ENCODE measurements at regions not wholly inside any gene's neighbourhood (a gene's known extent, or its start where the extent isn't known, plus 50 kb on each side); places are given as distances from the start of the nearest gene placed in this dataset.

DNA sequence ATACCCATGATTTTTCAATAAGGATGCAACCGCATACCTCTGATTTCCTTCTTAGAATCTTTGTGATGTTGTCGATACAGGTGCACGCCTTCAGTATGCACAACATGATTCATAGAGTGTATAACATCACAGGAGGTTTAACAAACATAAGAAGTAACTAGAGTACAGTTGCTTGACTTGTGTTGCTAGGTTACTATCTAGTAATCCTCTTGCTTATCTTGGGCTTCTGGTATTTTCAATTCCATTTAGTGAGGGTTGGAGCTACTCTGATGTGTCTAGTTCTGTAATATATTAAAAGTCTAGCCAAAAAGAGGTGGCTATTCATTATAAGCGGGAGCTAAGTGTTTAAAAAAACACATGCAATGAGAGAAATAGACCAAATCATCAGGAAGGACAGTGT is 85.5 kb upstream of the TENT5A start:
- Histone ChIP-seq H4K20me1 (ENCODE audit: insufficient read depth, low read length) (no peaks in the 10 kb centered on the region), H3K4me2 (ENCODE audit: low read length) (no peak overlapping the region)

DNA sequence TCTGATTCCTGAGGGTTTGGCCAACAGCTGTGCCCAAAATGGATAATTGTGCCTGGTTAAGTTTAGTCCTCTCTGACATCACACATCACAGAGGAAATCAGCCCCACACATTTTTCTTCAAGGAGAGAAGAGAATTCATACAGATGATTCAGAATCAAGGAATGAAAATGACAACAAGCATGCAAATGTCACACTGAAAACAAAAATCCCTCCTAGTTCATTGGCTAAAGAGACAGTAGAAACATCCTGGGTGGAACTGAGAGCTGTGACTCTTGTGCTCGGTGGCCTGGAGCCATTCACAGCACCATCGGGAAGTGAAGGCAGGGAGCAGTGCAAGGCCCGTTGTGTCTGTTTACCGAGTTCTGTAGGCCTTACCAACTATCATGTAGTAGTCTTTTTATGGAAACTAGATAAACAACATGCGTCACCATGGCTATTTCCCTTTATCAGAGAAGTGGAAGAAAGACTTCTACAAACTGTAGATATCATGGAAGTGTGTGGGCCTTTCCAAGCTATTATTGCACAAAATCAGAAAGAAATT is 81.7 kb upstream of the TENT5A start:
- Histone ChIP-seq H3K4me1 (ENCODE audit: low read length) (peaks cover 5% of the 10 kb centered on the region; the same call in 1 of the 2 replicates), H3K36me3 (replicated peaks; ENCODE audit: low read depth, low read length) (no peaks in the 10 kb centered on the region), H3K27ac (ENCODE audit: low read length) (no peak overlapping the region), H3K79me2 (ENCODE audit: low read length) (no peaks in the 10 kb centered on the region), H3K4me2 (ENCODE audit: low read length) (no peak overlapping the region), H3K9me3 (ENCODE audit: insufficient read depth, low read length) (no peaks in the 10 kb centered on the region; the same call in 1 of the 2 replicates), H3K9ac (ENCODE audit: low read length) (no peak overlapping the region), H3K27me3 (ENCODE audit: low read depth, low read length) (no peaks in the 10 kb centered on the region), H3K4me3 (ENCODE audit: low read length) (no peak overlapping the region), H2AFZ (ENCODE audit: low read depth, low read length) (peak overlapping the region; percentile 12), H4K20me1 (ENCODE audit: insufficient read depth, low read length) (no peaks in the 10 kb centered on the region)
- TF ChIP-seq, protein P1, sequence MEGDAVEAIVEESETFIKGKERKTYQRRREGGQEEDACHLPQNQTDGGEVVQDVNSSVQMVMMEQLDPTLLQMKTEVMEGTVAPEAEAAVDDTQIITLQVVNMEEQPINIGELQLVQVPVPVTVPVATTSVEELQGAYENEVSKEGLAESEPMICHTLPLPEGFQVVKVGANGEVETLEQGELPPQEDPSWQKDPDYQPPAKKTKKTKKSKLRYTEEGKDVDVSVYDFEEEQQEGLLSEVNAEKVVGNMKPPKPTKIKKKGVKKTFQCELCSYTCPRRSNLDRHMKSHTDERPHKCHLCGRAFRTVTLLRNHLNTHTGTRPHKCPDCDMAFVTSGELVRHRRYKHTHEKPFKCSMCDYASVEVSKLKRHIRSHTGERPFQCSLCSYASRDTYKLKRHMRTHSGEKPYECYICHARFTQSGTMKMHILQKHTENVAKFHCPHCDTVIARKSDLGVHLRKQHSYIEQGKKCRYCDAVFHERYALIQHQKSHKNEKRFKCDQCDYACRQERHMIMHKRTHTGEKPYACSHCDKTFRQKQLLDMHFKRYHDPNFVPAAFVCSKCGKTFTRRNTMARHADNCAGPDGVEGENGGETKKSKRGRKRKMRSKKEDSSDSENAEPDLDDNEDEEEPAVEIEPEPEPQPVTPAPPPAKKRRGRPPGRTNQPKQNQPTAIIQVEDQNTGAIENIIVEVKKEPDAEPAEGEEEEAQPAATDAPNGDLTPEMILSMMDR (IDR thresholded peaks at IDR 0.05; ENCODE audit: low read depth, low read length): no peak
- no peak for TF ChIP-seq EZH2phosphoT487 (IDR thresholded peaks at IDR 0.05; ENCODE audit: low read depth)

More for the DNA sequence above, 85.5 kb upstream of the TENT5A start:
- Histone ChIP-seq H3K27me3 (ENCODE audit: low read depth, low read length) (no peaks in the 10 kb centered on the region), H2AFZ (ENCODE audit: low read depth, low read length) (no peak overlapping the region), H3K4me3 (ENCODE audit: low read length) (no peak overlapping the region), H3K9ac (ENCODE audit: low read length) (no peak overlapping the region), H3K4me1 (ENCODE audit: low read length) (peaks cover 5% of the 10 kb centered on the region; the same call in 1 of the 2 replicates), H3K27ac (ENCODE audit: low read length) (no peak overlapping the region), H3K9me3 (ENCODE audit: insufficient read depth, low read length) (no peaks in the 10 kb centered on the region; the same call in 1 of the 2 replicates), H3K79me2 (ENCODE audit: low read length) (no peaks in the 10 kb centered on the region), H3K36me3 (replicated peaks; ENCODE audit: low read depth, low read length) (no peaks in the 10 kb centered on the region)
- TF ChIP-seq EZH2phosphoT487 (IDR thresholded peaks at IDR 0.05; ENCODE audit: low read depth): no peak
- TF ChIP-seq, protein P1 (IDR thresholded peaks at IDR 0.05; ENCODE audit: low read depth, low read length): no peak

DNA sequence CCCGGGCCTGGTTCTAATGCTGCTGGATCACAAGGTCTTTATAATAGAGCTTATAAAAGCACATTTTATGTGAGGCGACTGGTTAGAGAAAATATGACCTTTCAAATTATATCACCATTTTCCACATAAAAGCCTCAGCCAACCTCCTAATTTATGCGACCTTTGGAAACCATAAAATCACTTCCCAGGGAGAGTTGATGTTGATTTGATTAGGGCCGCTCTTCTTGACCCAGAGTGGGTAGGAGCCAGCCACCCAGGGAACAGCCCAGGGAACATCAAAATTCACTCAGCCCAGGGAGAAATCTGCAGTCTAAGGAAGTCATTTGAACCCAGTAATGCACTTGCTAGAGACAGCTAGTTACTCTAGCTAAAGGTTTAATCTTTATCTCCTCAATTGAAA is 79.8 kb upstream of the TENT5A start:
- no peak overlapping the region for H3K4me2 ChIP-seq (ENCODE audit: low read length)
- no peak overlapping the region for H3K4me3 ChIP-seq (ENCODE audit: low read length)

DNA sequence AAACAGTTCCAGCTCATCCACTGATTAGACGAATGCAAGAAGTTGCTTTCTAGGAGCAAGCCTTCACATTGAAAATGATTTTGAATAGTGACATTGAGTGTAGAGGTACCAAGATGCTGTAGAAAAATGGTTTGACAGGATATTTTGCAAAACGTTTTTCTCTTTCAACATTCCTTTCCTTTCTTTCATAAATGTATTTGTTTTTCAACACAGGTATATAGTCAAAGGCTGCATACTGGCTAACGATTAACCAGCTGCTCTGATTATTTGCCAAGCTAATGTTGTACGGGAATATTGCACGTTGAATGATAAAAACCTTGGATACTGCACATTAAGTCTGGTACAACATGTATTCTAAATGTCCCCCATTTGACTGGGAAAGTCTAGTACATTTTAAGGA is 78.8 kb upstream of the TENT5A start:
- H3K27me3 ChIP-seq (ENCODE audit: low read depth, low read length): no peaks in the 10 kb centered on the region
- TF ChIP-seq, protein P1 (IDR thresholded peaks at IDR 0.05; ENCODE audit: low read depth, low read length): no peak
- TF ChIP-seq EZH2phosphoT487 (IDR thresholded peaks at IDR 0.05; ENCODE audit: low read depth): no peak
- no peak overlapping the region for H3K9ac ChIP-seq (ENCODE audit: low read length)
- H3K9me3 ChIP-seq (ENCODE audit: insufficient read depth, low read length): no peaks in the 10 kb centered on the region; the same call in 1 of the 2 replicates
- H3K4me1 ChIP-seq (ENCODE audit: low read length): peaks cover 5% of the 10 kb centered on the region; the same call in 1 of the 2 replicates
- H3K4me2 ChIP-seq (ENCODE audit: low read length): no peak overlapping the region
- H2AFZ ChIP-seq (ENCODE audit: low read depth, low read length): no peak overlapping the region
- no peak overlapping the region for H3K4me3 ChIP-seq (ENCODE audit: low read length)
- H3K36me3 ChIP-seq (replicated peaks; ENCODE audit: low read depth, low read length): no peaks in the 10 kb centered on the region
- no peaks in the 10 kb centered on the region for H3K79me2 ChIP-seq (ENCODE audit: low read length)
- H4K20me1 ChIP-seq (ENCODE audit: insufficient read depth, low read length): no peaks in the 10 kb centered on the region
- H3K27ac ChIP-seq (ENCODE audit: low read length): no peak overlapping the region

More for the DNA sequence above, 79.8 kb upstream of the TENT5A start:
- Histone ChIP-seq H3K4me1 (ENCODE audit: low read length) (peaks cover 5% of the 10 kb centered on the region; the same call in 1 of the 2 replicates), H3K27me3 (ENCODE audit: low read depth, low read length) (no peaks in the 10 kb centered on the region), H4K20me1 (ENCODE audit: insufficient read depth, low read length) (no peaks in the 10 kb centered on the region), H3K9me3 (ENCODE audit: insufficient read depth, low read length) (no peaks in the 10 kb centered on the region; the same call in 1 of the 2 replicates), H3K36me3 (replicated peaks; ENCODE audit: low read depth, low read length) (no peaks in the 10 kb centered on the region), H3K9ac (ENCODE audit: low read length) (no peak overlapping the region), H3K27ac (ENCODE audit: low read length) (no peak overlapping the region), H2AFZ (ENCODE audit: low read depth, low read length) (no peak overlapping the region), H3K79me2 (ENCODE audit: low read length) (no peaks in the 10 kb centered on the region)
- TF ChIP-seq, protein P1 (IDR thresholded peaks at IDR 0.05; ENCODE audit: low read depth, low read length): no peak
- TF ChIP-seq EZH2phosphoT487 (IDR thresholded peaks at IDR 0.05; ENCODE audit: low read depth): no peak
